Rectal smooth muscle tissue (tissue), 1 donor: ENCODE measurements at regions not wholly inside any gene's neighbourhood (a gene's known extent, or its start where the extent isn't known, plus 50 kb on each side); places are given as distances from the start of the nearest gene placed in this dataset.

Experiments used
- H3K27ac ChIP-seq: one replicate; pipeline ENCODE4 v1.7.0; 2013; ENCODE audit warnings: low read depth, low read length, inconsistent platforms
- H3K27me3 ChIP-seq: one replicate; pipeline ENCODE4 v1.7.0; 2013; ENCODE audit warnings: low read length; ENCODE audit not compliant: control insufficient read depth, insufficient read depth
- H3K36me3 ChIP-seq: one replicate; pipeline ENCODE4 v1.7.0; 2013; ENCODE audit warnings: low read length; ENCODE audit not compliant: control insufficient read depth, insufficient read depth
- H3K4me1 ChIP-seq: one replicate; pipeline ENCODE4 v1.7.0; 2013; ENCODE audit warnings: low read length; ENCODE audit not compliant: control insufficient read depth, insufficient read depth
- H3K4me3 ChIP-seq: one replicate; pipeline ENCODE4 v1.7.0; 2013; ENCODE audit warnings: low read length
- H3K9ac ChIP-seq: one replicate; pipeline ENCODE4 v1.7.0; 2013; ENCODE audit warnings: low read length

DNA sequence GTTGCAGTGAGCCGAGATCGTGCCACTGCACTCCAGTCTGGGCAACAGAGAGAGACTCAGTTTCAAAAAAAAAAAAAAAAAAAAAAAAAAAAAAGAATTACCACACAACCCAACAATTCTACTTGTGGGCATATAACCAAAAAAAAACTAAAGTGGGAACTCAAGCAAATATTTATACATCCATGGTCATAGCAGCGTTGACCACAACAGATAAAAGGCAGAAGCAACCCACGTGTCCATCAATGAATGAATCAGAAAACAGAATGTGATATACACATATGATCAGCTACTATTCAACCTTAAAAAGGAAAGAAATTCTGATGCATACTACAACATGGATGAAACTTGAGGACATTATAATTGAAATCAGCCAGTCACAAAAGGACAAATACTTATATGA is 179.3 kb upstream of the NEBL start:
- Histone ChIP-seq H3K27ac (no peak overlapping the region), H3K9ac (no peak overlapping the region), H3K4me3 (no peak overlapping the region), H3K4me1 (no peaks in the 10 kb centered on the region), H3K27me3 (no peaks in the 10 kb centered on the region), H3K36me3 (no peaks in the 10 kb centered on the region)

DNA sequence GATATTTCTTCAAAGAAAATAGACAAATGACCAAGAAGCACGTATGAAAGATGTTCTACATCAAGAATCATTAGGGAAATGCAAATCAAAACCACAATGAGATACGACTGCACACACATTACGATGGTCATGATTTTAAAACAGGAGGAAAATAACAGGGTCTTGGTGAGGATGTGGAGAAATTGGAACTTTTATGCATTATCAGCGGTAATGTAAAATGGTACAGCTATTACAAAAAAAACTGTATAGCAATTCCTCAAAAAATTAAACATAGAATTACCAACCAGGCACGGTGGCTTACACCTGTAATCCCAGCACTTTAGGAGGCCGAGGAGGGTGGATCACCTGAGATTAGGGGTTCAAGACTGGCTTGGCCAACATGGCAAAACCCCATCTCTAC is 178.8 kb upstream of the NEBL start:
- no peak overlapping the region for H3K9ac ChIP-seq
- H3K4me3 ChIP-seq, result no peak overlapping the region
- no peaks in the 10 kb centered on the region for H3K27me3 ChIP-seq
- H3K4me1 ChIP-seq, result no peaks in the 10 kb centered on the region
- no peaks in the 10 kb centered on the region for H3K36me3 ChIP-seq
- no peak overlapping the region for H3K27ac ChIP-seq

DNA sequence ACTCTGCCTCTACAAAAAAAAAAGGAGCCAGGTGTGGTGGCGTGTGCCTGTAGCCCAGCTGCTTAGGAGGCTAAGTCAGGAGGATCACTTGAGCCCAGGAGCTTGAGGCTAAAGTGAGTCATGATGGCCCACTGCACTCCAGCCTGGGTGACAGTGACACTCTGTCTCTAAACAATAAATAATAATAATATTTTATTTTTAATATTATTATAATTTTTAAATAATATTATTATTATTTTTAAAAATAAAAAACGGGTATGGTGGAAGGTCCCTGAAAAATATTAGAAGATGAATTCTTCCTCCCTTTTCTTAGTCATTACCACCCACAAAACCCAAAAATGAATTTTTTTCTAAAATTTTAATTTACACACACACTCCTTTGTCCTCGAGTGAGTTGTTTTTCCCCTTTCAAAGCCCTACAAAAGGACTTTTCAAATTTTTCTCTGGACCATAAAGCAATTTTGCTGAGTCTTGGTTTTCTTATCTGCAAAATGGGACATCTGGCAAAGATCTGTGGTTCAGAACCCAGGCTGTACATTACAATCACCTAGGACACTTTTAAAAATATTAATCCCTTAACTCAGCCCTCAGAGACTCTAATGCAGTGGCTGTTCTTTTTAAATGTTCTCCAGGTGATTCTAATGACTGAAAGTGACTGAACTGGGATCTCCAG is 174.0 kb upstream of the NEBL start:
- no peak overlapping the region for H3K9ac ChIP-seq

DNA sequence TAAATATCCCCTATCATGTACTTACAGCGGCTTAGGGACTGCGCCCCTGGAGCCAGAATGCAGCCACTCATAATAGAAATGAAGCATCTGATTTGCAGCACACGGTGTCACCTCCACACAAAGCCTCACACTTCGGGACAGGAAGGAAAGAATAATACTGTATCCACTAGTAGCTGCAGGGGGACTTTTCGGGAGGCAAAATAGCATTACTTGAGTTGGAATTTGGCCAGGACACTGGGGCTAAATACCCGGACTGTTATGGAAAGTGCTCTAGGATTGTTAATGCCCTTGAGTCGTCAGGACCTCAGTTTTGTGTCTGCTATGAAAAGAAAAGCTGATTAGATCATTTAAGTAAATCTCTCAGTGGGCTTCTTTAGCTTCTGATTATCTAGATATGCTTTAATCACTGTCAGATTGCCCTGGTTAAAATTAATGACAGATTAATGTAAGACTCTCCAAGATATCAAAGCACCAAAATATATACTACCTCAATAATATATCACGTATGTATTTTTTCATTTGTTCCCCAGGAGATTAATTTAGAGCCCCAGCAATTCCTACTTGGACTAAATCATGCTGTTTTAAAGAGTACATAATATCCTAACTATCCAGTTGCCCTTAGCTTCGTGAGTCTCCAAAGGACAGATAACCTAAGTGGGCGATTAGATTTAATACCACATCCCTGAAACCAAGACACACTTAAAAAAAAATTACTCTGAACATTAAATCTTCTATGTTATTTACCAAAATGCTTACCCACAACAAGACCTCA is 173.0 kb upstream of the NEBL start:
- no peaks in the 10 kb centered on the region for H3K36me3 ChIP-seq
- no peak overlapping the region for H3K9ac ChIP-seq
- no peaks in the 10 kb centered on the region for H3K4me1 ChIP-seq
- no peak overlapping the region for H3K4me3 ChIP-seq
- no peaks in the 10 kb centered on the region for H3K27me3 ChIP-seq
- no peak overlapping the region for H3K27ac ChIP-seq

More for the DNA sequence above, 174.0 kb upstream of the NEBL start:
- Histone ChIP-seq H3K36me3 (no peaks in the 10 kb centered on the region), H3K4me1 (no peaks in the 10 kb centered on the region), H3K27ac (no peak overlapping the region), H3K27me3 (no peaks in the 10 kb centered on the region), H3K4me3 (no peak overlapping the region)

DNA sequence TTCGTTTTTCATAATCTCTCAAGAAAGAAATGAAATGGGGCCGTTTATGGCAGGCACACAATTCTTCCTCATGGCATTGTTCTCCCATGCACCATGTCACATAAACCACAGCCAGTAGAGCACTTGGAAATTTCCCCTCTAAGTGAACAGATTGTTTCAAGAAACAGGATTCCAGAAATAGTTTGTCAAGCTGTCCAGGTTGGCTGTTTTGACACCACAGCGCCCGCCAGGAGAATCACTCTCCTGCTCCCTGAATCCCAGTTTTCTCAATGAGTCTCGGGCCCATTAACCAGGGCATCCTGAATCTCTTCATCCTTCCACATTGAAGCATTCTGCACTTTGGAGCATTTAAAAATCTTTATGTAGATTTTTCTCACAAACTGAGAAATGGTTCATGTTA is 172.2 kb upstream of the NEBL start:
- H3K4me1 ChIP-seq, result no peaks in the 10 kb centered on the region
- H3K27me3 ChIP-seq, result no peaks in the 10 kb centered on the region
- H3K4me3 ChIP-seq, result no peak overlapping the region
- no peak overlapping the region for H3K9ac ChIP-seq
- no peak overlapping the region for H3K27ac ChIP-seq
- H3K36me3 ChIP-seq, result no peaks in the 10 kb centered on the region

DNA sequence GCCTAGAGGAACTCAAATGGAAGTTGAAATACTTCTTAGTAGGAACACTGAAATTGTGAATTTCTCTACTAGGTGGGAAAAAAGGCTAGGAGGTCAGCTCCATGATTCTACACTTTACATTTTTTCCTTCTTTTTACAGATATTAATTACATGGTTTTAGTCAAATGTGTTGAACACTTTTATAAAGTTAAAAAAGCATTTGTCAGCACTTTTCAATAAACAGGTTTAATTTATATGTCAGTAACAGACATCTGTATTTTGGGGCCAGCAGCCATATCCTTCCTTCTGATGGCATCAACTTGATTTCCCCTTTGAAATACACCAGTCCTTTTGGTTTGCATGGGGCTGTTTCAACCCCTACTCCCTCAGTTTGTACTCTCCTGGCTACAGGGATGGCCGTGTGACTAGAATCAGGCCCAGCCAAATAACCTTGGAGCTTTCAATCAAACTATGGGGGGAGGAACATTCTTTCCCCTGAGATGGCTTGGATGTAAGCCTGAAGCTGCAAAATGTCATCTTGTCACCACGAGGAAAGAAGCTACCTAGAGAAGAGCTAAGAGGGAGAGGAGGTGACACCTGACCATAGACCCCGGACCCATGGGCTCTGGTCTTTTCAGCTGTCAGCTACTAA is 171.0 kb upstream of the NEBL start:
- Histone ChIP-seq H3K9ac (no peak overlapping the region), H3K27ac (no peak overlapping the region), H3K36me3 (no peaks in the 10 kb centered on the region), H3K4me1 (no peaks in the 10 kb centered on the region), H3K27me3 (no peaks in the 10 kb centered on the region), H3K4me3 (no peak overlapping the region)

DNA sequence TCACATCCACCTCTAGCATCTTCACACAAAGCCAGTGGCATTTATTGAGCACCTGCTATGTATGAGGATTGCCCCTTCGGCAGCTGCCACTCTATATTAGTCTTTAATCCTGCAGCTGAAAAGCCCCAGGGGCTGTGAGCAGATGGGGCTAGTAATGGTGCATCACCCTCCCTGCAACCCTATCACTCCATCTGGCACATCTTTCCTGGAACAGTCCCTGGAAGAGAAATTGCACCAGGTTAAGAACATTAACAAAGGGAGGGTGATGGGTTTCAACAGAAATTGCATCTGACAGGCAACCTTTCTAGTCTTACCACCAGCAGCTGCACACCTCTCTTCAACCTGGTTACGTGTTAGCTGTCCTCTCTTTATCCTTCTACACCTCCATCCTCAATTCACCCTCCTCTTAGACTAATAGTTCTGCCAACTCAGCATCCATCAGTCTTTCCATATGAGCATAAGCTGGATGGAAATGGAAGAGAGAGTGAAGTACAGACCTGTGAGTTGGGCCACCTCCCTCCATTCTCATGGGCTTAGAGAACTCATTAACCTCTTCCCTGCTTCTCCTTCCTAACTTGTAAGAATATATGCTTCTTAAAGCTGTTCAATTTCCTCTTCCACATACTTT is 168.6 kb upstream of the NEBL start:
- Histone ChIP-seq H3K9ac (no peak overlapping the region), H3K27ac (no peak overlapping the region), H3K36me3 (no peaks in the 10 kb centered on the region), H3K27me3 (no peaks in the 10 kb centered on the region), H3K4me3 (no peak overlapping the region), H3K4me1 (no peaks in the 10 kb centered on the region)

DNA sequence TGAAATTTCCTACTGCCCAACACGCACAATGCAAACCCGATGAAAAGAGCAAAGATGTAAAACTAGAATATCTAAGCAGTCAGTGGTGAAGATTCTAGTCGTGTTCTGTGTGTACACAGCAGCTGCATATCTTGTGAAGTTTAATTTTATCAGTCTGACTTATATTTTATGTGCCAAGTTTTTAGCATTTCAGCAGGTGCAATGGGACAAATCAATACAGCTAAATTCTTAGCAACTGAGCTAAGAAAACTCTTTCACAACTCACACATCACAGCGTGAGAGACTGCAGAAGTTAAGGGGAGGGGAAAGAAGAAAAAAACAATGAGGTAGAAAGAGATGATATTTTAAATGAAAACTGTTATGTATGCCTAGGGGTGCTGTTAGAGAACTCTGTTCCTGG is 164.9 kb upstream of the NEBL start:
- no peaks in the 10 kb centered on the region for H3K4me1 ChIP-seq
- no peaks in the 10 kb centered on the region for H3K27me3 ChIP-seq
- H3K4me3 ChIP-seq, result no peak overlapping the region

DNA sequence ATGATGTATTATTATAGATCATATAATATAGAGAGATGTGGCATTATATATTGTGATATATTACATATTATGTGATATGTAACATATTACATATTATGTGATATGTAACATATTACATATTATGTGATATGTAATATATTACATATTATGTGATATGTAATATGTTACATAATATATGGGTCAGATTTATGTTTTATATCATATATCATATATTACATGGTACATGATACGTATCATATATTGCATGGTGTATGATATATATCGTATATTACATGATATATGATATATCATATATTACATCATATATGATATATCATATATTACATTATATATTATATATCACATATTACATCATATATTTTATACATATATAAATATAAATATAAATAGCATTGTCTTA is 164.1 kb upstream of the NEBL start:
- Histone ChIP-seq H3K4me3 (no peak overlapping the region), H3K9ac (no peak overlapping the region)

More for the DNA sequence above, 164.9 kb upstream of the NEBL start:
- H3K9ac ChIP-seq, result no peak overlapping the region
- no peaks in the 10 kb centered on the region for H3K36me3 ChIP-seq
- H3K27ac ChIP-seq, result no peak overlapping the region

DNA sequence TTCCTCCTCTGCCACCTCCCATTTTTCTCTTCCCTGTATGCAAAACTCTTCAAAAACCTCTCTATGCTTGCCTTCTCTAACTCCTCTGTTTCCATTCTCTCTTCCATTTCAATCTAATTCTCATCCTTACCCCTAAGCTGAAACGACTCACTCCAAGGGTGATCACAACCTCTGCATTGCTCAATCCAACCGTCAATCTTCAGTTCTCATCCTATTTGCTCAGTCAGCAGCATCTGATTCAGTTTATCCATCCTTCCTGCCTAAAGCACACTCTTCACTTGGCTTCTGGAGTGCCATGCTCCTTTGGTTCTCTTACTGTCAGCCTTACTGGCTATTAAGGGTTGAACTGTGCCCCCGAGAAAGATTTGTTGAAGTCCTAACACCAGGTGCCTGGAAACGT is 163.5 kb upstream of the NEBL start:
- no peak overlapping the region for H3K4me3 ChIP-seq
- no peak overlapping the region for H3K27ac ChIP-seq
- H3K27me3 ChIP-seq, result no peaks in the 10 kb centered on the region
- H3K36me3 ChIP-seq, result no peaks in the 10 kb centered on the region
- H3K4me1 ChIP-seq, result no peaks in the 10 kb centered on the region
- H3K9ac ChIP-seq, result no peak overlapping the region

More for the DNA sequence above, 164.1 kb upstream of the NEBL start:
- no peaks in the 10 kb centered on the region for H3K27me3 ChIP-seq
- H3K36me3 ChIP-seq, result no peaks in the 10 kb centered on the region
- H3K27ac ChIP-seq, result no peak overlapping the region
- H3K4me1 ChIP-seq, result no peaks in the 10 kb centered on the region

DNA sequence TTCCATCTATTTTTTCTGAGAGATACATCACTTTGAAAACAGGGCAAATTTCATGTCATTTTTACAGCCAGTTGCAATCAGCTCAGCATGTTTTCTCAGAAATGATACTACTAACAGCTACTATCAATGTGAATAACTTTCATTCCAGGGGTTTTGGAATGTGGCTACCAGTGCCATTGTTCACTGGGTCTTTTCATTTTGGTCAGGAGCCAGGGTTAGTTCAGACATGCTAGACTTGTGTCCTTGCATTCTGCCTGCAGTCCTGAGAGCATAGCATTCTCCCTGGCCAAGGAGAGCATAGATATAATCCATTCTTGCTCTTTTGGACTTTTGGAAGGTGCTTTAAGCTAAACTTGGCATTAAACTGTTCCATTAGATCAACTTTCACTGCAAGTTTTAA is 160.9 kb upstream of the NEBL start:
- no peak overlapping the region for H3K4me3 ChIP-seq
- H3K9ac ChIP-seq, result no peak overlapping the region
- H3K27me3 ChIP-seq, result no peaks in the 10 kb centered on the region
- no peaks in the 10 kb centered on the region for H3K36me3 ChIP-seq
- no peaks in the 10 kb centered on the region for H3K4me1 ChIP-seq
- no peak overlapping the region for H3K27ac ChIP-seq

DNA sequence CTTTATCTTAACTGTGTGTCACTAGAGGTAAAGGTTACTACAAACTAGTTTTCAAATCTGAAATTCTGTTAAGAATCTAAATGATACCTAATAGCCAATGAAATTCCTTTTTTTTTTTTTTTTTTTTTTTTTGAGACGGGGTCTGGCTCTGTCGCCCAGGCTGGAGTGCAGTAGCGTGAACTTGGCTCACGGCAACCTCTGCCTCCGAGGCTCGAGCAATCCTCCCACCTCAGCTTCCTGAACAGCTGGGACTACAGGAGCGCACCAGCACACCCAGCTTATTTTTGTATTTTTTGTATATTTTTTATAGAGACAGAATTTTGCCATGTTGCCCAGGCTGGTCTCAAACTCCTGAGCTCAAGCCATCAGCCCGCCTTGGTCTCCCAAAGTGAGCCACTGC is 160.3 kb upstream of the NEBL start:
- no peak overlapping the region for H3K4me3 ChIP-seq
- no peaks in the 10 kb centered on the region for H3K27me3 ChIP-seq
- no peak overlapping the region for H3K27ac ChIP-seq
- H3K4me1 ChIP-seq, result no peaks in the 10 kb centered on the region
- no peaks in the 10 kb centered on the region for H3K36me3 ChIP-seq
- H3K9ac ChIP-seq, result no peak overlapping the region
